Choroid plexus epithelial cell (primary cell): ENCODE measurements at regions not wholly inside any gene's neighbourhood (a gene's known extent, or its start where the extent isn't known, plus 50 kb on each side); places are given as distances from the start of the nearest gene placed in this dataset.

Source experiments
- DNase-seq: peaks from one replicate; pipeline ENCODE4 v3.0.0-alpha.2; 2010; ENCODE audit warnings: low read depth
- H3K4me3 ChIP-seq: 2 replicates; pipeline ENCODE4 v1.5.1; 2011; ENCODE audit warnings: low read depth, mild to moderate bottlenecking, control low read depth, low read length, moderate library complexity
- CTCF ChIP-seq: conservative IDR thresholded peaks from 2 replicates; pipeline ENCODE4 v1.5.1; 2011; ENCODE audit warnings: low read depth, mild to moderate bottlenecking, control low read depth, inconsistent platforms, low read length, moderate library complexity

- TF ChIP-seq CTCF = no peak
- DNase-seq = no peak
- H3K4me3 ChIP-seq = no peak overlapping the region
These were observed 291.4 kb downstream of the KLF6 start for GRCh38 chr10:3493621-3494020.

- DNase-seq = no peak
- no peak for TF ChIP-seq CTCF
- H3K4me3 ChIP-seq = no peak overlapping the region
These were observed 293.4 kb downstream of the KLF6 start for GRCh38 chr10:3491571-3491970.

GRCh38 chr10:3487228-3487627 lies 297.8 kb downstream of the KLF6 start:
- no peak for TF ChIP-seq CTCF
- H3K4me3 ChIP-seq = no peak overlapping the region
- DNase-seq = no peak

- H3K4me3 ChIP-seq = no peak overlapping the region
- DNase-seq = peak; percentile 43
- no peak for TF ChIP-seq CTCF
These were observed 298.5 kb downstream of the KLF6 start for GRCh38 chr10:3486346-3487065.

GRCh38 chr10:3485057-3485686 lies 299.8 kb downstream of the KLF6 start:
- no peak overlapping the region for H3K4me3 ChIP-seq
- DNase-seq = no peak
- TF ChIP-seq CTCF = no peak

- no peak overlapping the region for H3K4me3 ChIP-seq
- peak; percentile 60 for DNase-seq
These were observed 300.5 kb downstream of the KLF6 start for GRCh38 chr10:3484306-3485056.

More at GRCh38 chr10:3484306-3485056, 300.5 kb downstream of the KLF6 start:
- TF ChIP-seq CTCF = peak; percentile 8
